ENCODE measurements at regions not wholly inside any gene's neighbourhood (a gene's known extent, or its start where the extent isn't known, plus 50 kb on each side); places are given as distances from the start of the nearest gene placed in this dataset.
"Not testable (repeated sequence)": the region's sequence is repeated elsewhere in the genome, so short reads cannot be mapped to it uniquely, and the experiment has no call there.

- Histone ChIP-seq H3K27me3 (no peaks in the 10 kb centered on the region), H3K36me3 (no peaks in the 10 kb centered on the region), H3K4me1 (no peaks in the 10 kb centered on the region), H3K4me3 (no peak overlapping the region), H3K27ac (no peak overlapping the region), H3K9me3 (no peaks in the 10 kb centered on the region)
- WGBS, 2 donors (ENCODE audit: low coverage in 1 of 2) = 71% methylated on average over 1 of the region's 3 CpGs; no CpG with 5 or more reads in 1 of the 2 donors
- ATAC-seq = no peak
- TF ChIP-seq POLR2AphosphoS5 (IDR thresholded peaks at IDR 0.05) = no peak
- no peak for TF ChIP-seq EP300 (IDR thresholded peaks at IDR 0.05)
- TF ChIP-seq CTCF (IDR thresholded peaks at IDR 0.05) = no peak
- no peak for TF ChIP-seq POLR2A (IDR thresholded peaks at IDR 0.05)
These were observed 135.7 kb downstream of the RPS4Y2 start for GRCh38 chrY:20891440-20892160.

- WGBS, 2 donors (ENCODE audit: low coverage in 1 of 2) = no CpG with 5 or more reads among the region's 4 CpGs
- not testable (repeated sequence) for H3K36me3 ChIP-seq, ATAC-seq
These were observed 169.6 kb downstream of the RPS4Y2 start for GRCh38 chrY:20925350-20926091.

GRCh38 chrY:20929691-20930342 lies 173.9 kb downstream of the RPS4Y2 start:
- H3K27me3 ChIP-seq = no peaks in the 10 kb centered on the region
- no peaks in the 10 kb centered on the region for H3K4me1 ChIP-seq
- H3K9me3 ChIP-seq = peaks cover 0 to 5% (median 0%) of the 10 kb centered on the region in 3 donors
- WGBS, 2 donors (ENCODE audit: low coverage in 1 of 2) = no CpG with 5 or more reads among the region's 6 CpGs
- no peaks in the 10 kb centered on the region for H3K36me3 ChIP-seq
- H3K27ac ChIP-seq = no peak overlapping the region
- no peak overlapping the region for H3K4me3 ChIP-seq
- TF ChIP-seq POLR2A (IDR thresholded peaks at IDR 0.05) (no peak), CTCF (IDR thresholded peaks at IDR 0.05) (no peak)
- ATAC-seq = no peak

More at GRCh38 chrY:20925350-20926091, 169.6 kb downstream of the RPS4Y2 start:
- not testable (repeated sequence) for H3K4me3 ChIP-seq, H3K9me3 ChIP-seq, H3K27me3 ChIP-seq, H3K4me1 ChIP-seq, H3K27ac ChIP-seq

- not testable (repeated sequence) for ATAC-seq, H3K27ac ChIP-seq, H3K4me1 ChIP-seq, H3K36me3 ChIP-seq, H3K4me3 ChIP-seq, H3K27me3 ChIP-seq, H3K9me3 ChIP-seq
- WGBS, 2 donors (ENCODE audit: low coverage in 1 of 2) = 35% methylated on average over 4 of the region's 7 CpGs; no CpG with 5 or more reads in 1 of the 2 donors
These were observed 180.9 kb downstream of the RPS4Y2 start for GRCh38 chrY:20936709-20937251.

GRCh38 chrY:20961512-20961911 lies 205.6 kb downstream of the RPS4Y2 start:
- Histone ChIP-seq H3K4me1 (no peaks in the 10 kb centered on the region), H3K4me3 (no peak overlapping the region), H3K27ac (no peak overlapping the region), H3K27me3 (no peaks in the 10 kb centered on the region), H3K9me3 (no peaks in the 10 kb centered on the region), H3K36me3 (no peaks in the 10 kb centered on the region)
- 65% methylated on average over 2 of the region's 2 CpGs; no CpG with 5 or more reads in 1 of the 2 donors for WGBS, 2 donors (ENCODE audit: low coverage in 1 of 2)
- TF ChIP-seq POLR2A (IDR thresholded peaks at IDR 0.05) (no peak), POLR2AphosphoS5 (IDR thresholded peaks at IDR 0.05) (no peak), EP300 (IDR thresholded peaks at IDR 0.05) (no peak), CTCF (IDR thresholded peaks at IDR 0.05) (no peak)
- ATAC-seq = no peak
